ENCODE measurements at regions not wholly inside any gene's neighbourhood (a gene's known extent, or its start where the extent isn't known, plus 50 kb on each side); places are given as distances from the start of the nearest gene placed in this dataset.

- TF ChIP-seq POLR2A (IDR thresholded peaks at IDR 0.05; ENCODE audit: low read depth) (no peak), CTCF (IDR thresholded peaks at IDR 0.05) (no peak), POLR2AphosphoS5 (IDR thresholded peaks at IDR 0.05) (no peak)
These were observed 96.4 kb upstream of the DPH5 start for GRCh38 chr1:101121975-101122374.

Measured in esophagus muscularis mucosa (tissue), 3 donors.